HFF-Myc (cell line): ENCODE measurements at regions not wholly inside any gene's neighbourhood (a gene's known extent, or its start where the extent isn't known, plus 50 kb on each side); places are given as distances from the start of the nearest gene placed in this dataset.

Experiments used
- DNase-seq: peaks from one replicate; pipeline ENCODE4 v3.0.0-alpha.2; 2011; ENCODE audit warnings: low read depth; ENCODE audit errors: extremely low read depth
- H3K4me3 ChIP-seq: replicated peaks from 2 replicates; pipeline ENCODE4 v1.5.1; 2011; ENCODE audit warnings: low read depth, mild to moderate bottlenecking, control low read depth, low read length
- TF ChIP-seq, protein P1 (sequence below): IDR thresholded peaks from 2 replicates; pipeline ENCODE4 v1.5.1; 2012; ENCODE audit warnings: mild to moderate bottlenecking, low read depth, low read length, control low read depth; ENCODE audit errors: missing control alignments

DNA sequence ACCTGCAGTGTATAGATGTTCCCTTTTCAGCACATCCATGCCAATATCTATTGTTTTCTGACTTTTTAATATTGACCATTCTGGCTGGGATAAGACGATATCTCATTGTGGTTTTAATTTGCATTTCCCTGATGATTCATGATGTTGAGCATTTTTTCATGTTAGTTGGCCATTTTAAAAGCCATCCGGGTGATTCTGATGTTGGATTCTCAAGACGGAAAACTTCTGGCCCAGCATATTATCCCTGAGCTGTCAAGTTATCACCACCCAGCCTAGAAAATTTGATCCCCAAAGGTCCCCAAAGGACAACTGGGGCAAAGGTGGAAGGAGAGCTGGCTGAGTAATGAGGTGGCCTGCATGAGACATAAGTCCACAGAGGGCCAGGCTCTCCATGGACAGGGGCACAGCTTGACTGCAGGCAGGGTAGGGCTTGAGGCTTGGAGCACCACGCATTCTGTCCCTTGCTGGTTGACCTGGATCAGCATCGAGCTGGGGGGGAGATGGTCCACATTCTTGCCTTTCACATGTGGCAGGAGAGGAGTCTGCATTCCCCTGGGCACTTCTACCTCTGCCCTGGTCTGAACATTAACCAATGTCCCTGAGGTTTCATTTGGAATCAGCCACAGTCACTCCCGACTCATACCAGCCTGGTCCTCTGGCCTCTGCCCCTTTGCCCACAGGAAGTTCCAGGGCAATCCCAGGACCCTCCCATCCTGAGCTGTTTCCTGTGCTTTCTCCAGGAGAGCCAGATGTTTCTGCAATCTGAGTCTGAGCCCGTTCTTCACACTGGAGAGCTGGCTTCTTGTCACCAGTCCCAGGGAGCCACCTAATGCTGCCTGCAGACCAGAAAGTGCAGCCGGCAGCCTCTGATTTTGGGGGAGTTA is 69.2 kb downstream of the ISG20 start:
- DNase-seq, result peak; percentile 24
- H3K4me3 ChIP-seq, result no peak overlapping the region
- TF ChIP-seq, protein P1, sequence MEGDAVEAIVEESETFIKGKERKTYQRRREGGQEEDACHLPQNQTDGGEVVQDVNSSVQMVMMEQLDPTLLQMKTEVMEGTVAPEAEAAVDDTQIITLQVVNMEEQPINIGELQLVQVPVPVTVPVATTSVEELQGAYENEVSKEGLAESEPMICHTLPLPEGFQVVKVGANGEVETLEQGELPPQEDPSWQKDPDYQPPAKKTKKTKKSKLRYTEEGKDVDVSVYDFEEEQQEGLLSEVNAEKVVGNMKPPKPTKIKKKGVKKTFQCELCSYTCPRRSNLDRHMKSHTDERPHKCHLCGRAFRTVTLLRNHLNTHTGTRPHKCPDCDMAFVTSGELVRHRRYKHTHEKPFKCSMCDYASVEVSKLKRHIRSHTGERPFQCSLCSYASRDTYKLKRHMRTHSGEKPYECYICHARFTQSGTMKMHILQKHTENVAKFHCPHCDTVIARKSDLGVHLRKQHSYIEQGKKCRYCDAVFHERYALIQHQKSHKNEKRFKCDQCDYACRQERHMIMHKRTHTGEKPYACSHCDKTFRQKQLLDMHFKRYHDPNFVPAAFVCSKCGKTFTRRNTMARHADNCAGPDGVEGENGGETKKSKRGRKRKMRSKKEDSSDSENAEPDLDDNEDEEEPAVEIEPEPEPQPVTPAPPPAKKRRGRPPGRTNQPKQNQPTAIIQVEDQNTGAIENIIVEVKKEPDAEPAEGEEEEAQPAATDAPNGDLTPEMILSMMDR, result no peak

DNA sequence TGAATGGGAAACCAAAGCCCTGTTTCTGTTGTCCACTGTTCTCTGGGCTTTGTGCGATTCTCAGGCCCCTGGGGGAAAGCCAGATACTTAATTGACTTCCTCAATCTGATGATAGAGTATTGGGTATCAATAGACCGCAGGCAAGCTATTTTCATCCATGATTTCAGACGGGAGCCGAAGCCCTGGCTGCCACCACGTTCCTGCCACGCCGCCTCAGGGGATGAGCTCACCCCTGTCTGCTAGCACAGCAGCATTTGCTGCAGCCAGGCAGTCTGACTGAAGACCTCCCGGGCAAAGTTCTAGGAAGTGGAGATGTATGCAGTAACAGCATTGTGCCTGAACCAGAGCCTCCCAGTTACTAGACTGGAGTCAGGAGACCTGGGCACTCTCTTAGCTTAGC is 69.8 kb downstream of the ISG20 start:
- no peak overlapping the region for H3K4me3 ChIP-seq
- no peak for DNase-seq
- TF ChIP-seq, protein P1, result no peak

DNA sequence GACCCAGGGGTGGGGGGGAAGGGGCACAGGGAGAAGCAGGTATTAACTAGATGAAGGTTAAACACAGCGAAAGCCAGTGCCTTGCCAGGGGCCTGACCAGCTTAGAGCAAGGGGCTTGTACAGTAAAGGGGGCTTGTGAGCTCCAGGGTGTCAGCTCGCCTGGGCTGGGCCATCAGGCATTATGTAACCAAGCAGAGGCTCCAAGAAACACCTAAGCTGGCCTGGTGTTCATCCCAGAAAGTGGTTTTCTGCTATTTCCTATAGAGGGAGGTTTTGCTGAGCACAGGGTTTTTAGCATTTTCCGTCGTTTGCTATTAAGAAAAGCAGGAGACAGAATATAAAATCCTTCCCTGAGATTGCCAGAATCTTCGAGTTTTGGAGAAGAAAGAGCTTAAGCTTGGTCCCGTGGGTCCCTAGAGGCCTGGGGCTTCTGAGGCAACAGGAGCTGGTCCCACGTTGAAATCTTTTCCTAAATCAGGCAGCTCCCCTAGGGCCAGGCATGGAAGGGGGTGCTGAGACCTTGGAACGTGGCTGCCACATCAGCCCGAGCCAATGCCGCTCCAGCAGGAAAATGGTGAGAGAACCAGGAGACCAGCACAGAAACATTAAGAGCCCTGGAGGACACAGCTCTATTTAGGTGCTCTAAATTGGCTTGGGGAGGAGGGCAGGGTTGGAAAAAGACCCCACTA is 71.4 kb downstream of the ISG20 start:
- H3K4me3 ChIP-seq, result no peak overlapping the region
- TF ChIP-seq, protein P1, result no peak
- no peak for DNase-seq

DNA sequence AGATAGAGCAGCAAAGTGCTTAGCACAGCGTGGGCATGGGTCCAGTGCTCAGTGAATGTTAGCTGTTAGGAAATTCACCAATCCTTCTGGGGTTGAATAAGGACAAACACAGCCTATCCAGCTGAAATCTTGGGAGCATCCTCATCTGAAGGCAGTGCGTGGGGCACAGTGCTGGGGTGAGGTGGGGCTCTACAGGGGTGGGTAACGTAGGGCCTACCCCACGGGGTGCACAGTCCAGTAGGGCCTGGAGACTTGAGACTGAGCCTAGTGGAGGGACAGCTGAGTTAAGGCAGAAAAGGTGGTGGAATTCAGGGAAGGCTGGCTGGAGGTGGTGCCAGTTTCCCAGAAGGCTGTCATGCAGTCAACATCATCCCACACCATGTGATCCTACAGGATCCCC is 73.0 kb downstream of the ISG20 start:
- DNase-seq, result no peak
- TF ChIP-seq, protein P1, result no peak
- no peak overlapping the region for H3K4me3 ChIP-seq

DNA sequence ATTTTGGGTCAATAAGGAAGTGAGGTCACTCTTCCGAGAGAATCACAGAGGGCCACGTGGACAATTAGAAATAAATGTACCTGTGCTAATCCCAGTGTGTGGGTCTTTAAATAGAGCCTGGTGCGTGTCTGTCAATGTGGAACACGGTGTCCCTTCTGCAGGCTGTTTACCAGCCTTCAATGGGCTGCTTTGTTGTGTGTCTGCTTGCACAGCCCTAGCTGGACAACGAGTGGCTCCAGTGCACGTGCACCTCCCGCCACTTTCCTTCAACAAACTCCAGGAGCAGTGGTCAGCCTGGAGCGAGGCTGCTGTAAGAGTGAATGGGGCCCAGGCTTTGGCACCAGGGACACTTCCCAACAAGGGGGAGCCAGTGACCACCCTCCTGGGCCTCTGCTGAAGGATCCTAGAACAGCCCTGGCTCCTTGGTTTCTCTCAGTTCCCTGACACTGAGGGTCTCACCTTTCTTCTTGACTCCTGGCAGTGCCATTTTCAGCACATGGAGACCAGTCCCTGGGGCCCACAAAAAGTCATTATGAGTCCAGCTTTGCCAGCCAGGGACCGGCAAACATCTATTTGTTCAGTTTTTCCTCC is 76.1 kb downstream of the ISG20 start:
- TF ChIP-seq, protein P1, result no peak
- no peak for DNase-seq
- no peak overlapping the region for H3K4me3 ChIP-seq

DNA sequence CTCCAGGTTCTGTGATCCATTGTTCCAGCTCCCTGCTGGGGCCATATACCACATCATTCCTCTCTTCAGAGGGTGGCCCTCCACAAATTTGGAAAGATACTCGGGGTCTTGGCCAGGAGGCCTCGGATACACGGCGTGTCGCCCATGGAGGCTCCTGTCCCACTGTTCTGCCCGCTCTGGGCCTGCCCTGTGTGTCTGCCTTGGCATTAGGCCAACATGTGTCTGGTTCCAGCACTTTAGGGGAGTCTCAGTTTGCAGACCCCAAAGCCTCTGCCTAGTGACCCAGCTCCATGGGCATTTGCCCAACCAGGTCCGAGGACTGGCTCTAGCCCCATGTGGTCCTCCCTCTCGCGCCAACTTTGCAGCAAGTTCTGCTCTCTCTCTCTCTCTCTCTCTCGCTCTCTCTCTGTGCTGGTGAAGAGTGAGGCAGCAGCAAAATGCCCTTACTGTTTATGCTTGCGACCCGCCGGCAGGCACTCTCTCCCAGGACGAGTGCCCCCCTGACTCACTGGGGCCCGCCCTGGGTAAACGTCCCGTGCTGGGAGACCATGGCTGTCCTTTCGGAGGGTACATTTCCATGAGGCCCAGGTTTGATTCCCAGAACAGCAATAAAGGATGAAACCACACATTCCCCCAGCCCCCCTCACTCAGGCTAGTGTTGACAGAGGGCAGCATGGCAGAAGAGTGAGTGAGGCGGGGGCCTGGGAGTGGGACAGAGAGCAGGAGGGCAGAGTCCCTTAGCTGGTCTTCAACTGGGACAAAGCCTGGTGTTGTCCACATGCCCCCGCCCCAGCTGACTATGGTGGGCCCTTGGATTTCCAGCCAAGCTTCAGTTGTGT is 77.9 kb downstream of the ISG20 start:
- no peak for DNase-seq
- no peak overlapping the region for H3K4me3 ChIP-seq
- TF ChIP-seq, protein P1, result no peak
